ENCODE measurements at regions not wholly inside any gene's neighbourhood (a gene's known extent, or its start where the extent isn't known, plus 50 kb on each side); places are given as distances from the start of the nearest gene placed in this dataset.

DNA sequence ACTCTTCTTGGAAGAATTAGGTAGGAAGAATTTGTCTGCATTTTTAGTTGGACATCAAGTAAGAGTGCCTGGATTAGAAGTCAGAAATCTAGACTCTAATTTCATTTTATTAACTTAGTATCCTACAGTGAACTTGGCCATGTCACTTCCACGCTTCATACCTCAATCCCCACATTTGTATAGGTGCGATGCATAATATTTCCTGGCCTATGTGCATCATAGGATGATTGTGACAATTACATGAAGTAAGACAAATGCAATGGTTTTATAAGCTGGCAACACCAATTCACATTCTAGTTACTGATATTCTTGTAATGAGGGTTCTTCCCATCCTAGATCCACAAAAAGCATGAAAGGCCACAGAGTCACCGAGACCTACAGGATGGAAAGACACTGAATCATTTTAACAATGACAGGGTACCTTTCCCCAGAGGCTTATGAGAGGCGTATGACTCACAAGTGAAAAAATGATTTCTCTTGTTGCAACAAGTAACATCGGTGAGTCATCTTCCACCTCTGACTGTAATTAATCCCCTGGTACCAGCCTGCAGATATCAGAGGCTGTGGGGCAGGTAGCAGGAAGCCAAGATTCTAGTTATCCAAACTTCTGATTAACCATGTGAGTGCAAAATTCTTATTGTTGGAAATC lies 56.0 kb upstream of the OR5AK2 start:
- no peak overlapping the region for H2AFZ ChIP-seq
- TF ChIP-seq, protein P1, sequence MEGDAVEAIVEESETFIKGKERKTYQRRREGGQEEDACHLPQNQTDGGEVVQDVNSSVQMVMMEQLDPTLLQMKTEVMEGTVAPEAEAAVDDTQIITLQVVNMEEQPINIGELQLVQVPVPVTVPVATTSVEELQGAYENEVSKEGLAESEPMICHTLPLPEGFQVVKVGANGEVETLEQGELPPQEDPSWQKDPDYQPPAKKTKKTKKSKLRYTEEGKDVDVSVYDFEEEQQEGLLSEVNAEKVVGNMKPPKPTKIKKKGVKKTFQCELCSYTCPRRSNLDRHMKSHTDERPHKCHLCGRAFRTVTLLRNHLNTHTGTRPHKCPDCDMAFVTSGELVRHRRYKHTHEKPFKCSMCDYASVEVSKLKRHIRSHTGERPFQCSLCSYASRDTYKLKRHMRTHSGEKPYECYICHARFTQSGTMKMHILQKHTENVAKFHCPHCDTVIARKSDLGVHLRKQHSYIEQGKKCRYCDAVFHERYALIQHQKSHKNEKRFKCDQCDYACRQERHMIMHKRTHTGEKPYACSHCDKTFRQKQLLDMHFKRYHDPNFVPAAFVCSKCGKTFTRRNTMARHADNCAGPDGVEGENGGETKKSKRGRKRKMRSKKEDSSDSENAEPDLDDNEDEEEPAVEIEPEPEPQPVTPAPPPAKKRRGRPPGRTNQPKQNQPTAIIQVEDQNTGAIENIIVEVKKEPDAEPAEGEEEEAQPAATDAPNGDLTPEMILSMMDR (IDR thresholded peaks at IDR 0.05): no peak
- no peak overlapping the region for H3K4me3 ChIP-seq (ENCODE audit: low read depth, low read length)
- no peak overlapping the region for H3K9ac ChIP-seq
- no peaks in the 10 kb centered on the region for H3K9me3 ChIP-seq (ENCODE audit: control insufficient read depth, low read length)
- H3K79me2 ChIP-seq: no peaks in the 10 kb centered on the region
- no peaks in the 10 kb centered on the region for H3K36me3 ChIP-seq (ENCODE audit: control insufficient read depth, insufficient read depth, low read length)
- H3K4me2 ChIP-seq (ENCODE audit: low read length): no peak overlapping the region
- no peaks in the 10 kb centered on the region for H3K4me1 ChIP-seq
- H3K27me3 ChIP-seq (ENCODE audit: control insufficient read depth, insufficient read depth, low read length): no peaks in the 10 kb centered on the region
- H3K27ac ChIP-seq: no peak overlapping the region

GRCh38 chr11:56923116-56923515 lies 65.6 kb upstream of the OR5AK2 start:
- H2AFZ ChIP-seq: no peak overlapping the region
- no peak overlapping the region for H3K9ac ChIP-seq
- TF ChIP-seq, protein P1 (IDR thresholded peaks at IDR 0.05): no peak
- no peak overlapping the region for H3K27ac ChIP-seq
- no peaks in the 10 kb centered on the region for H3K9me3 ChIP-seq (ENCODE audit: control insufficient read depth, low read length)
- no peaks in the 10 kb centered on the region for H3K79me2 ChIP-seq
- no peak overlapping the region for H3K4me3 ChIP-seq (ENCODE audit: low read depth, low read length)
- H3K27me3 ChIP-seq (ENCODE audit: control insufficient read depth, insufficient read depth, low read length): no peaks in the 10 kb centered on the region
- no peaks in the 10 kb centered on the region for H3K36me3 ChIP-seq (ENCODE audit: control insufficient read depth, insufficient read depth, low read length)
- H3K4me2 ChIP-seq (ENCODE audit: low read length): no peak overlapping the region
- H3K4me1 ChIP-seq: no peaks in the 10 kb centered on the region

DNA sequence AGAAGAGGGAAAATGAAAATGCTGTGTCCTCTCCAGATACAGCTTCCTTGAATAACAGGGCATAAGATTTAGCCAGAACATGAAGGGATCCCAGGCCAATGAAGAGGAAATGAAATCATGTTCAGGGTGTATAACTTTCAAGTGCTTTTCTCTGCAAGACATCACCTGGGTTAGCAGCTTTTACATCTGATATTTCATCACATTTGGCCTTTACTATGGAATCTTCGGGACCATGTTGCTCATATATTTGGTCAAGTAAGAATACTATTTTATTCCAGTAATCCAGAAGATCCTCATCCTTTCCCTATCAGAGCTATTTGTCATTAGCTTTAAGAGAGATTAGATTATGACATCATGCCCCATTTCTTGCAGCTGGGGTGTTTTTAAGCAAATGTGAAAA lies 66.3 kb upstream of the OR5AK2 start:
- H3K4me1 ChIP-seq: no peaks in the 10 kb centered on the region
- TF ChIP-seq, protein P1 (IDR thresholded peaks at IDR 0.05): no peak
- H3K4me3 ChIP-seq (ENCODE audit: low read depth, low read length): no peak overlapping the region
- no peaks in the 10 kb centered on the region for H3K9me3 ChIP-seq (ENCODE audit: control insufficient read depth, low read length)
- no peak overlapping the region for H3K27ac ChIP-seq
- no peak overlapping the region for H2AFZ ChIP-seq
- H3K79me2 ChIP-seq: no peaks in the 10 kb centered on the region
- no peaks in the 10 kb centered on the region for H3K27me3 ChIP-seq (ENCODE audit: control insufficient read depth, insufficient read depth, low read length)
- H3K4me2 ChIP-seq (ENCODE audit: low read length): no peak overlapping the region
- H3K9ac ChIP-seq: no peak overlapping the region
- H3K36me3 ChIP-seq (ENCODE audit: control insufficient read depth, insufficient read depth, low read length): no peaks in the 10 kb centered on the region

- no peaks in the 10 kb centered on the region for H3K79me2 ChIP-seq
- H3K9me3 ChIP-seq (ENCODE audit: control insufficient read depth, low read length): no peaks in the 10 kb centered on the region
- no peak overlapping the region for H2AFZ ChIP-seq
- no peaks in the 10 kb centered on the region for H3K27me3 ChIP-seq (ENCODE audit: control insufficient read depth, insufficient read depth, low read length)
- H3K27ac ChIP-seq: no peak overlapping the region
- no peaks in the 10 kb centered on the region for H3K36me3 ChIP-seq (ENCODE audit: control insufficient read depth, insufficient read depth, low read length)
- H3K4me3 ChIP-seq (ENCODE audit: low read depth, low read length): no peak overlapping the region
- no peak overlapping the region for H3K4me2 ChIP-seq (ENCODE audit: low read length)
- H3K4me1 ChIP-seq: no peaks in the 10 kb centered on the region
- H3K9ac ChIP-seq: no peak overlapping the region
- TF ChIP-seq, protein P1 (IDR thresholded peaks at IDR 0.05): no peak
Measured at GRCh38 chr11:56917708-56918400, 70.9 kb upstream of the OR5AK2 start.

DNA sequence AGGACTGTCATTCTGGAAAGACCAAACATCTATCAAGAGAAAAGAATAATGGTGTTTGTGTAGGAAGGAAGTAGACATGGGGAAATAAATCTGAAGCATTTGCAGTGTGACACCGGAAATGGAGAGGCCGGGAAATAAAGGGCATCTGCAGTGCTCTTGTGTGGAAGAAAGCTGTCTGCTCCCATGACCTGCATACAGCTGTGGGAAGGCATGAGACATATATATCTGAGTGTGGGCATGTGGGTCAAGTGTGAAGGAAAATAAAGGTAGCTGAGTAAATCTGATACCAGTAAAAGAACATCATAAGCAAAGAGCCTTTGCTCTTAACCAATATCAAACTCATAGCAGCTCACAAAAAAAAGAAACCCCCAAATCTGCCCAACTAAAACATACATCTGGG lies 72.1 kb upstream of the OR5AK2 start:
- Histone ChIP-seq H3K27ac (no peak overlapping the region), H3K9ac (no peak overlapping the region), H3K4me1 (no peaks in the 10 kb centered on the region), H3K27me3 (ENCODE audit: control insufficient read depth, insufficient read depth, low read length) (no peaks in the 10 kb centered on the region), H3K36me3 (ENCODE audit: control insufficient read depth, insufficient read depth, low read length) (no peaks in the 10 kb centered on the region), H2AFZ (no peak overlapping the region), H3K4me3 (ENCODE audit: low read depth, low read length) (no peak overlapping the region), H3K4me2 (ENCODE audit: low read length) (no peak overlapping the region), H3K9me3 (ENCODE audit: control insufficient read depth, low read length) (no peaks in the 10 kb centered on the region), H3K79me2 (no peaks in the 10 kb centered on the region)
- TF ChIP-seq, protein P1 (IDR thresholded peaks at IDR 0.05): no peak

Measured in parathyroid adenoma (tissue), 2 donors.